HepG2 (cell line): ENCODE measurements at regions not wholly inside any gene's neighbourhood (a gene's known extent, or its start where the extent isn't known, plus 50 kb on each side); places are given as distances from the start of the nearest gene placed in this dataset.

Experiments
- ATAC-seq: fragments of 200-7000 bp; cut with Tn5 transposase; 3 replicates; pipeline ENCODE4 v1.9.1; 2020; ENCODE audit warnings: mild to moderate bottlenecking, moderate library complexity
- BruUV-seq: library from RNA; stranded (reverse); fragments of 400-500 nt; replicated peaks from 2 replicates; lab custom pipeline; 2021; lab: Mats Ljungman, UMichigan
- CTCF ChIA-PET: fragments of 300-600 bp; formaldehyde crosslinking; extraction: SDS; loops from one replicate; lab custom pipeline; 2021; ENCODE audit warnings: low total read pairs, inconsistent platforms, low intra/inter-chr PET ratio; lab: Yijun Ruan, JAX
- POLR2A ChIA-PET: fragments of 350-600 bp; sonication (Branson Sonifier 250); formaldehyde crosslinking; loops from one replicate; lab custom pipeline; 2020; ENCODE audit warnings: antibody characterized with exemption, inconsistent platforms; lab: Yijun Ruan, JAX
- DNase-seq: peaks from one replicate; pipeline ENCODE4 v3.0.0-alpha.2; 2015; ENCODE audit warnings: low spot score
- FAIRE-seq: peaks from 3 replicates; lab custom pipeline; 2011; peaks lifted over from hg19 to GRCh38; lab: Jason Lieb, UNC
- H2AFZ ChIP-seq: one replicate; pipeline ENCODE4 v1.6.1; 2011; ENCODE audit warnings: low read length, inconsistent platforms
- H3K27ac ChIP-seq: fragments of 300-600 bp; 3 replicates; pipeline ENCODE4 v1.8.0; 2011; ENCODE audit warnings: mixed run types, mild to moderate bottlenecking, mixed read lengths, low read length, inconsistent platforms; ENCODE audit not compliant: insufficient read depth; ENCODE audit errors: extremely low read length
- H3K27me3 ChIP-seq, 2 experiments: fragments of 200-600 bp in 1 of 2; 2 replicates in 1 of 2; 3 replicates in 1 of 2; pipeline versions ENCODE4 v1.6.0 to v1.8.0; 2011; ENCODE audit warnings: low read length in 2 of 2, mild to moderate bottlenecking in 2 of 2, moderate library complexity in 2 of 2, inconsistent platforms in 1 of 2; ENCODE audit not compliant: insufficient read depth in 2 of 2, control insufficient read depth in 1 of 2
- H3K36me3 ChIP-seq, 2 experiments: fragments of 200-600 bp in 1 of 2; replicated peaks in 1 of 2; 2 replicates in 1 of 2; 3 replicates in 1 of 2; pipeline versions ENCODE4 v1.5.1 to v1.8.0; 2011; ENCODE audit warnings: low read length in 2 of 2, inconsistent platforms in 1 of 2; ENCODE audit not compliant: insufficient read depth in 2 of 2, control insufficient read depth in 1 of 2
- H3K4me1 ChIP-seq: 2 replicates; pipeline ENCODE4 v1.5.1; 2012; ENCODE audit warnings: low read length, inconsistent platforms; ENCODE audit not compliant: insufficient read depth
- H3K4me2 ChIP-seq: 2 replicates; pipeline ENCODE4 v1.6.0; 2011; ENCODE audit warnings: low read depth, low read length, inconsistent platforms
- H3K4me3 ChIP-seq, 3 experiments: fragments of 200-600 bp in 1 of 3; sonication (generic), shearing (Covaris generic) in 1 of 3; replicated peaks in 1 of 3; 2 replicates each; pipeline ENCODE4 v1.5.1; 2011 to 2016; ENCODE audit warnings: low read length in 3 of 3, inconsistent platforms in 2 of 3, low read depth in 2 of 3, mild to moderate bottlenecking in 2 of 3, control low read depth in 1 of 3, mixed read lengths in 1 of 3; ENCODE audit not compliant: insufficient read depth in 1 of 3
- H3K79me2 ChIP-seq: one replicate; pipeline ENCODE4 v1.6.1; 2011; ENCODE audit warnings: low read length, inconsistent platforms; ENCODE audit not compliant: insufficient read depth
- H3K9ac ChIP-seq: 2 replicates; pipeline ENCODE4 v1.6.0; 2011; ENCODE audit warnings: mild to moderate bottlenecking, low read depth, low read length, inconsistent platforms; ENCODE audit not compliant: insufficient read depth
- H3K9me3 ChIP-seq: 2 replicates; pipeline ENCODE4 v1.5.1; 2012; ENCODE audit warnings: mild to moderate bottlenecking, low read length
- H4K20me1 ChIP-seq: 2 replicates; pipeline ENCODE4 v1.6.0; 2011; ENCODE audit warnings: inconsistent platforms, mild to moderate bottlenecking, low read length, moderate library complexity; ENCODE audit not compliant: insufficient read depth
- DPF2 ChIP-seq: sonication (generic); formaldehyde crosslinking; IDR thresholded peaks from 2 replicates; pipeline ENCODE4 v1.4.0; 2020; ENCODE audit warnings: mild to moderate bottlenecking, low read depth, missing genetic modification reagents, borderline replicate concordance
- FOSL2 ChIP-seq: sonication (generic); formaldehyde crosslinking; IDR thresholded peaks from 2 replicates; pipeline ENCODE4 v1.4.0; 2020; ENCODE audit warnings: missing genetic modification reagents
- FOXA3 ChIP-seq: IDR thresholded peaks from 2 replicates; pipeline ENCODE4 v1.6.1; 2016; ENCODE audit warnings: missing genetic modification reagents, missing compliant biosample characterization
- GATAD2A ChIP-seq: IDR thresholded peaks from 2 replicates; pipeline ENCODE4 v1.6.1; 2016
- PHF8 ChIP-seq: sonication (generic); formaldehyde crosslinking; IDR thresholded peaks from 2 replicates; pipeline ENCODE4 v1.5.0; 2020; ENCODE audit warnings: missing genetic modification reagents
- RFX1 ChIP-seq: fragments of 450-650 bp; IDR thresholded peaks from 2 replicates; pipeline ENCODE4 v1.6.1; 2017
- ZBTB20 ChIP-seq: sonication (generic); formaldehyde crosslinking; IDR thresholded peaks from 2 replicates; pipeline ENCODE4 v1.8.1; 2023; ENCODE audit warnings: missing genetic modification reagents, low read depth, mild to moderate bottlenecking, borderline replicate concordance
- ZNF546 ChIP-seq: sonication (generic); formaldehyde crosslinking; conservative IDR thresholded peaks from 2 replicates; pipeline ENCODE4 v1.8.1; 2023; ENCODE audit warnings: mild to moderate bottlenecking, missing genetic modification reagents
- ZNF644 ChIP-seq: IDR thresholded peaks from 2 replicates; pipeline ENCODE4 v1.6.1; 2016; ENCODE audit warnings: low read depth
- WGBS: methylation state at CpG from one replicate; pipeline ENCODE4 v1.1.6; 2017; ENCODE audit warnings: low lambda C conversion rate; 5-methylcytosine and 5-hydroxymethylcytosine counted together
- in situ Hi-C: cut with HindIII; loops from 2 replicates; pipeline ENCODE4 v1.10.0; 2017; ENCODE audit warnings: low pct_unique_long_range_greater_than_20kb; ENCODE audit not compliant: extremely low pct_ligation_motif_present
- intact Hi-C: fragments of 100-400 bp; cut with micrococcal nuclease; formaldehyde crosslinking; loops from one replicate; pipeline ENCODE4 v1.10.0; 2022; ENCODE audit not compliant: unreplicated experiment
- TF ChIP-seq, protein P1 (sequence below): sonication (generic); formaldehyde crosslinking; IDR thresholded peaks from 2 replicates; pipeline ENCODE4 v1.4.0; 2020; ENCODE audit warnings: low read depth, missing genetic modification reagents
- TF ChIP-seq, protein P2 (sequence below): IDR thresholded peaks from 2 replicates; pipeline ENCODE4 v1.4.0; 2020; ENCODE audit warnings: mild to moderate bottlenecking, missing genetic modification reagents
- TF ChIP-seq, protein P3 (sequence below): sonication (generic); formaldehyde crosslinking; IDR thresholded peaks from 2 replicates; pipeline ENCODE4 v1.4.0; 2020; ENCODE audit warnings: missing genetic modification reagents
- TF ChIP-seq, protein P4 (sequence below): conservative IDR thresholded peaks from 2 replicates; pipeline ENCODE4 v1.6.1; 2018; ENCODE audit warnings: missing genetic modification reagents
- TF ChIP-seq, protein P5 (sequence below): sonication (generic); formaldehyde crosslinking; IDR thresholded peaks from 2 replicates; pipeline ENCODE4 v1.8.1; 2023; ENCODE audit warnings: mild to moderate bottlenecking, missing genetic modification reagents, borderline replicate concordance

DNA sequence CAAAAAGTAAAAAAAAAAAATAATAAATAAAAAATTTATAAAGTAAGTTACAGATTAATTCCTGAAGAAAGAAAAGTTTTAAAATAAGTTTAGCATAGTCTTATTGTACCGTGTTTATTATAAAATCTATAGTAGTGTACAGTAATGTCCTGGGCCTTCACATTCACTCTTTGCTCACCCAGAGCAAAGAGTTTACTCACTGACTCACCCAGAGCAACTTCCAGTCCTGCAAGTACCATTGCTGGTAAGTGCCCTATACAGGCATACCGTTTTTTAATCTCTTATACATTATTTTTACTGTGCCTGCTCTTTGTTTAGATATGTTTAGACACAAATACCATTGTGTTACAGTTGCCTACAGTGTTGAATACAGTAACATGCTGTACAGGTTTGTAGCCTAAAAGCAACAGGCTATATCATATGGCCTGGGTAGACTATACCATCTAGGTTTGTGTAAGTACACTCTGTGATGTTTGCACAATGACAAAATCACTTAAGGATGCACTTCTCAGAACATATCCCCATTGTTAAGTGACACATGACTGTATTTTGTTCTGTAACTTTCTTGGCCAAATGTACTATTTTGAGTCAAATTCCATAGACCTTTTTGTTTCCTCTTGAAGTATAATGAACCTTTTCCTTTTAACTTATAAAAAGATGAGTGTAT lies 199.0 kb upstream of the NUDT6 start:
- in situ Hi-C loops, result no loop called here
- no peak for TF ChIP-seq PHF8
- peak; percentile 80 for TF ChIP-seq FOSL2 (CRISPR knock-in tag)
- TF ChIP-seq, protein P1, sequence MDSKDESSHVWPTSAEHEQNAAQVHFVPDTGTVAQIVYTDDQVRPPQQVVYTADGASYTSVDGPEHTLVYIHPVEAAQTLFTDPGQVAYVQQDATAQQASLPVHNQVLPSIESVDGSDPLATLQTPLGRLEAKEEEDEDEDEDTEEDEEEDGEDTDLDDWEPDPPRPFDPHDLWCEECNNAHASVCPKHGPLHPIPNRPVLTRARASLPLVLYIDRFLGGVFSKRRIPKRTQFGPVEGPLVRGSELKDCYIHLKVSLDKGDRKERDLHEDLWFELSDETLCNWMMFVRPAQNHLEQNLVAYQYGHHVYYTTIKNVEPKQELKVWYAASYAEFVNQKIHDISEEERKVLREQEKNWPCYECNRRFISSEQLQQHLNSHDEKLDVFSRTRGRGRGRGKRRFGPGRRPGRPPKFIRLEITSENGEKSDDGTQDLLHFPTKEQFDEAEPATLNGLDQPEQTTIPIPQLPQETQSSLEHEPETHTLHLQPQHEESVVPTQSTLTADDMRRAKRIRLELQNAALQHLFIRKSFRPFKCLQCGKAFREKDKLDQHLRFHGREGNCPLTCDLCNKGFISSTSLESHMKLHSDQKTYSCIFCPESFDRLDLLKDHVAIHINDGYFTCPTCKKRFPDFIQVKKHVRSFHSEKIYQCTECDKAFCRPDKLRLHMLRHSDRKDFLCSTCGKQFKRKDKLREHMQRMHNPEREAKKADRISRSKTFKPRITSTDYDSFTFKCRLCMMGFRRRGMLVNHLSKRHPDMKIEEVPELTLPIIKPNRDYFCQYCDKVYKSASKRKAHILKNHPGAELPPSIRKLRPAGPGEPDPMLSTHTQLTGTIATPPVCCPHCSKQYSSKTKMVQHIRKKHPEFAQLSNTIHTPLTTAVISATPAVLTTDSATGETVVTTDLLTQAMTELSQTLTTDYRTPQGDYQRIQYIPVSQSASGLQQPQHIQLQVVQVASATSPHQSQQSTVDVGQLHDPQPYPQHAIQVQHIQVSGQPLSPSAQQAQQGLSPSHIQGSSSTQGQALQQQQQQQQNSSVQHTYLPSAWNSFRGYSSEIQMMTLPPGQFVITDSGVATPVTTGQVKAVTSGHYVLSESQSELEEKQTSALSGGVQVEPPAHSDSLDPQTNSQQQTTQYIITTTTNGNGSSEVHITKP (CRISPR knock-in tag), result peak; percentile 85; the same call in 1 of the 2 replicates
- TF ChIP-seq, protein P2, sequence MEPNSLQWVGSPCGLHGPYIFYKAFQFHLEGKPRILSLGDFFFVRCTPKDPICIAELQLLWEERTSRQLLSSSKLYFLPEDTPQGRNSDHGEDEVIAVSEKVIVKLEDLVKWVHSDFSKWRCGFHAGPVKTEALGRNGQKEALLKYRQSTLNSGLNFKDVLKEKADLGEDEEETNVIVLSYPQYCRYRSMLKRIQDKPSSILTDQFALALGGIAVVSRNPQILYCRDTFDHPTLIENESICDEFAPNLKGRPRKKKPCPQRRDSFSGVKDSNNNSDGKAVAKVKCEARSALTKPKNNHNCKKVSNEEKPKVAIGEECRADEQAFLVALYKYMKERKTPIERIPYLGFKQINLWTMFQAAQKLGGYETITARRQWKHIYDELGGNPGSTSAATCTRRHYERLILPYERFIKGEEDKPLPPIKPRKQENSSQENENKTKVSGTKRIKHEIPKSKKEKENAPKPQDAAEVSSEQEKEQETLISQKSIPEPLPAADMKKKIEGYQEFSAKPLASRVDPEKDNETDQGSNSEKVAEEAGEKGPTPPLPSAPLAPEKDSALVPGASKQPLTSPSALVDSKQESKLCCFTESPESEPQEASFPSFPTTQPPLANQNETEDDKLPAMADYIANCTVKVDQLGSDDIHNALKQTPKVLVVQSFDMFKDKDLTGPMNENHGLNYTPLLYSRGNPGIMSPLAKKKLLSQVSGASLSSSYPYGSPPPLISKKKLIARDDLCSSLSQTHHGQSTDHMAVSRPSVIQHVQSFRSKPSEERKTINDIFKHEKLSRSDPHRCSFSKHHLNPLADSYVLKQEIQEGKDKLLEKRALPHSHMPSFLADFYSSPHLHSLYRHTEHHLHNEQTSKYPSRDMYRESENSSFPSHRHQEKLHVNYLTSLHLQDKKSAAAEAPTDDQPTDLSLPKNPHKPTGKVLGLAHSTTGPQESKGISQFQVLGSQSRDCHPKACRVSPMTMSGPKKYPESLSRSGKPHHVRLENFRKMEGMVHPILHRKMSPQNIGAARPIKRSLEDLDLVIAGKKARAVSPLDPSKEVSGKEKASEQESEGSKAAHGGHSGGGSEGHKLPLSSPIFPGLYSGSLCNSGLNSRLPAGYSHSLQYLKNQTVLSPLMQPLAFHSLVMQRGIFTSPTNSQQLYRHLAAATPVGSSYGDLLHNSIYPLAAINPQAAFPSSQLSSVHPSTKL (CRISPR knock-in tag), result peak; percentile 38; the same call in 1 of the 2 replicates
- TF ChIP-seq RFX1, result no peak
- no peak for TF ChIP-seq ZNF546 (CRISPR knock-in tag)
- 0 out of 2 replicates have a peak, but pooled peaks have one; percentile 39 for TF ChIP-seq FOXA3 (CRISPR knock-in tag)
- TF ChIP-seq, protein P3, sequence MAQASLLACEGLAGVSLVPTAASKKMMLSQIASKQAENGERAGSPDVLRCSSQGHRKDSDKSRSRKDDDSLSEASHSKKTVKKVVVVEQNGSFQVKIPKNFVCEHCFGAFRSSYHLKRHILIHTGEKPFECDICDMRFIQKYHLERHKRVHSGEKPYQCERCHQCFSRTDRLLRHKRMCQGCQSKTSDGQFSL (CRISPR knock-in tag), result no peak
- peak; percentile 43; the same call in 1 of the 2 replicates for TF ChIP-seq ZBTB20 (CRISPR knock-in tag)
- 0 out of 2 replicates have a peak, but pooled peaks have one; percentile 28 for TF ChIP-seq DPF2 (CRISPR knock-in tag)
- TF ChIP-seq ZNF644, result 0 out of 2 replicates have a peak, but pooled peaks have one; percentile 20
- TF ChIP-seq, protein P4, sequence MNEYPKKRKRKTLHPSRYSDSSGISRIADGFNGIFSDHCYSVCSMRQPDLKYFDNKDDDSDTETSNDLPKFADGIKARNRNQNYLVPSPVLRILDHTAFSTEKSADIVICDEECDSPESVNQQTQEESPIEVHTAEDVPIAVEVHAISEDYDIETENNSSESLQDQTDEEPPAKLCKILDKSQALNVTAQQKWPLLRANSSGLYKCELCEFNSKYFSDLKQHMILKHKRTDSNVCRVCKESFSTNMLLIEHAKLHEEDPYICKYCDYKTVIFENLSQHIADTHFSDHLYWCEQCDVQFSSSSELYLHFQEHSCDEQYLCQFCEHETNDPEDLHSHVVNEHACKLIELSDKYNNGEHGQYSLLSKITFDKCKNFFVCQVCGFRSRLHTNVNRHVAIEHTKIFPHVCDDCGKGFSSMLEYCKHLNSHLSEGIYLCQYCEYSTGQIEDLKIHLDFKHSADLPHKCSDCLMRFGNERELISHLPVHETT (CRISPR knock-in tag), result no peak
- TF ChIP-seq GATAD2A, result peak; percentile 24; the same call in 1 of the 2 replicates
- TF ChIP-seq, protein P5, sequence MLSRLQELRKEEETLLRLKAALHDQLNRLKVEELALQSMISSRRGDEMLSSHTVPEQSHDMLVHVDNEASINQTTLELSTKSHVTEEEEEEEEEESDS (CRISPR knock-in tag), result no peak

More for the DNA sequence above, 199.0 kb upstream of the NUDT6 start:
- WGBS, result 16% methylated on average over 2 of the region's 2 CpGs
- Histone ChIP-seq H3K4me3 (no peak overlapping the region), H3K4me1 (peaks cover 13% of the 10 kb centered on the region), H3K36me3 (no peaks in the 10 kb centered on the region), H3K27ac (no peak overlapping the region), H2AFZ (no peak overlapping the region), H3K4me2 (no peak overlapping the region), H3K79me2 (no peaks in the 10 kb centered on the region), H3K9ac (no peak overlapping the region), H3K9me3 (no peaks in the 10 kb centered on the region), H4K20me1 (no peaks in the 10 kb centered on the region), H3K27me3 (no peaks in the 10 kb centered on the region; a peak in 1 of 5 replicates)
- FAIRE-seq (no peak), DNase-seq (peak; percentile 69), ATAC-seq (peak; percentile 93)
- CTCF ChIA-PET, result no interaction called here
- POLR2A ChIA-PET, result no interaction called here
- intact Hi-C loops, result no loop called here
- BruUV-seq, result no TSS peak
